ENCODE measurements at regions not wholly inside any gene's neighbourhood (a gene's known extent, or its start where the extent isn't known, plus 50 kb on each side); places are given as distances from the start of the nearest gene placed in this dataset.

DNA sequence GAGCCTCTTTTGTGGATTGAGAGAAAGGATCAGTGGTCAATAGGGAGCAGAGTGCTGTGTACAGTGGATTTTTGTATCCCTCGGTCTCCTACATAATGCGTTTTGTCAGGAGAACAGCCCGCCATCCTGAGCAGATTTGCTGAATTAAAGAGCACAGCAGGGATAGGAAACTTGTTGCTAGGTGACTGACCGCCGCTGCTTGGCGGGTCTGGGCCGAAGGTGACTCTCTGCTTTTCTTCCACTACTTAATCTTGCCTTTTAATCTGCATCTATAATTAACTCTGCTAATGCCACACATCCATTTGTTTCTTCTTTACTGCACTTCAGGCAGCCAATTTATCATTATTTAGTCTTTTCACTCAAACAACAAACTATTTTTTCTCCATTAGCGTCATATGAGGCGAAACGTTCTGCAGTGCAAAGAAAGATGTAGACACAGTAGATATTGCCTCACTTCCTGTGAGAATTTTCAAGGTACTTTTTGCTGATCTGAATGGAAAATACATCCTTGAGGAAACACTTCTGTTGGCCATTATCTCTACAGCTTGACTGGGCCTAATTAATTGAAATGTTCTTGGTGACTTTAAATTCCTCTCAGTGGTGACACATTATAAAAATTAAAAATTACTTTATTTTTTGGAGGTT is 108.0 kb downstream of the PPM1A start:
- TF ChIP-seq ZBTB33 (IDR thresholded peaks at IDR 0.05) = no peak
- TF ChIP-seq GABPA (IDR thresholded peaks at IDR 0.05 in 1 of 2, conservative IDR thresholded peaks at IDR 0.05 in 1 of 2) = no peak
- TF ChIP-seq, protein P1, sequence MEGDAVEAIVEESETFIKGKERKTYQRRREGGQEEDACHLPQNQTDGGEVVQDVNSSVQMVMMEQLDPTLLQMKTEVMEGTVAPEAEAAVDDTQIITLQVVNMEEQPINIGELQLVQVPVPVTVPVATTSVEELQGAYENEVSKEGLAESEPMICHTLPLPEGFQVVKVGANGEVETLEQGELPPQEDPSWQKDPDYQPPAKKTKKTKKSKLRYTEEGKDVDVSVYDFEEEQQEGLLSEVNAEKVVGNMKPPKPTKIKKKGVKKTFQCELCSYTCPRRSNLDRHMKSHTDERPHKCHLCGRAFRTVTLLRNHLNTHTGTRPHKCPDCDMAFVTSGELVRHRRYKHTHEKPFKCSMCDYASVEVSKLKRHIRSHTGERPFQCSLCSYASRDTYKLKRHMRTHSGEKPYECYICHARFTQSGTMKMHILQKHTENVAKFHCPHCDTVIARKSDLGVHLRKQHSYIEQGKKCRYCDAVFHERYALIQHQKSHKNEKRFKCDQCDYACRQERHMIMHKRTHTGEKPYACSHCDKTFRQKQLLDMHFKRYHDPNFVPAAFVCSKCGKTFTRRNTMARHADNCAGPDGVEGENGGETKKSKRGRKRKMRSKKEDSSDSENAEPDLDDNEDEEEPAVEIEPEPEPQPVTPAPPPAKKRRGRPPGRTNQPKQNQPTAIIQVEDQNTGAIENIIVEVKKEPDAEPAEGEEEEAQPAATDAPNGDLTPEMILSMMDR (IDR thresholded peaks at IDR 0.05; ENCODE audit: low read depth, low read length, missing input control) = no peak
- no peak for TF ChIP-seq JUND (IDR thresholded peaks at IDR 0.05)
- TF ChIP-seq FOXA1 (IDR thresholded peaks at IDR 0.05) = no peak
- no peak for TF ChIP-seq RXRA (IDR thresholded peaks at IDR 0.05)
- no peak for TF ChIP-seq RAD21 (IDR thresholded peaks at IDR 0.05)
- TF ChIP-seq HNF4G (IDR thresholded peaks at IDR 0.05) = no peak
- no peak for TF ChIP-seq YY1 (IDR thresholded peaks at IDR 0.05)
- TF ChIP-seq MAX (IDR thresholded peaks at IDR 0.05) = no peak
